Type B pancreatic cell (in vitro differentiated cells): ENCODE measurements at regions not wholly inside any gene's neighbourhood (a gene's known extent, or its start where the extent isn't known, plus 50 kb on each side); places are given as distances from the start of the nearest gene placed in this dataset.
A peak's percentile ranks its signal among the peaks of the same experiment; 100 is the strongest.

Experiments
- DNase-seq: peaks from one replicate; pipeline ENCODE4 v3.0.0; 2021; ENCODE audit warnings: mixed read lengths; ENCODE audit not compliant: unreplicated experiment; ENCODE audit errors: extremely low spot score
- H3K27ac Mint-ChIP-seq: 2 replicates; pipeline ENCODE4 v1.8.0; 2021; ENCODE audit warnings: mild to moderate bottlenecking, mixed read lengths
- H3K27me3 Mint-ChIP-seq: 2 replicates; pipeline ENCODE4 v1.8.0; 2021; ENCODE audit warnings: mixed read lengths
- H3K36me3 Mint-ChIP-seq: 2 replicates; pipeline ENCODE4 v1.8.0; 2021; ENCODE audit warnings: mixed read lengths
- H3K4me1 Mint-ChIP-seq: one replicate; pipeline ENCODE4 v1.8.0; 2021; ENCODE audit warnings: mixed read lengths; ENCODE audit not compliant: unreplicated experiment
- H3K4me3 Mint-ChIP-seq: 2 replicates; pipeline ENCODE4 v1.8.0; 2021; ENCODE audit warnings: mild to moderate bottlenecking, mixed read lengths
- H3K9me3 Mint-ChIP-seq: 2 replicates; pipeline ENCODE4 v1.8.0; 2021; ENCODE audit warnings: mixed read lengths
- TF ChIP-seq, protein P1 (sequence below): fragments of 200-600 bp; sonication (generic); conservative IDR thresholded peaks from 2 replicates; pipeline ENCODE4 v1.5.0; 2021; ENCODE audit warnings: antibody characterized with exemption, mild to moderate bottlenecking

DNA sequence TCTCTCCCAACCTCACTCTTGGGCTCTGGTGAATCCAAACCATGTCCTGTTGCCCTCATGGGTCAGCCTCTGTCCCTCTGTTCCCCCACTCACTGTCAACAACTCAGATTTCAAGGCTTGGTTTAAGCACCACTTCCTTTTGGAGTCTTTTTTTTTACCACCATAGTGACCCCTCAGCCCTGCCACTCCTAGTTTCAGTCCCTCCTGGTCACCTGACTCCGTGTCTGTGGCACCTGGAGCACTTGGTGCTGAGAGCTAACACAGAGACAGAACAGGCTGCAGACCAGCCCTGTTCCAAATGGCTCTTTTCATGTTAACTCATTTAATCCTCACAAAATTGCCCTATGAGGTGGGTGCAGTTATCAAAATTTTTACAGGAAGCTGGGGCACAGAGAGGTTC, 53.6 kb upstream of the SMNDC1 start:
- TF ChIP-seq, protein P1, sequence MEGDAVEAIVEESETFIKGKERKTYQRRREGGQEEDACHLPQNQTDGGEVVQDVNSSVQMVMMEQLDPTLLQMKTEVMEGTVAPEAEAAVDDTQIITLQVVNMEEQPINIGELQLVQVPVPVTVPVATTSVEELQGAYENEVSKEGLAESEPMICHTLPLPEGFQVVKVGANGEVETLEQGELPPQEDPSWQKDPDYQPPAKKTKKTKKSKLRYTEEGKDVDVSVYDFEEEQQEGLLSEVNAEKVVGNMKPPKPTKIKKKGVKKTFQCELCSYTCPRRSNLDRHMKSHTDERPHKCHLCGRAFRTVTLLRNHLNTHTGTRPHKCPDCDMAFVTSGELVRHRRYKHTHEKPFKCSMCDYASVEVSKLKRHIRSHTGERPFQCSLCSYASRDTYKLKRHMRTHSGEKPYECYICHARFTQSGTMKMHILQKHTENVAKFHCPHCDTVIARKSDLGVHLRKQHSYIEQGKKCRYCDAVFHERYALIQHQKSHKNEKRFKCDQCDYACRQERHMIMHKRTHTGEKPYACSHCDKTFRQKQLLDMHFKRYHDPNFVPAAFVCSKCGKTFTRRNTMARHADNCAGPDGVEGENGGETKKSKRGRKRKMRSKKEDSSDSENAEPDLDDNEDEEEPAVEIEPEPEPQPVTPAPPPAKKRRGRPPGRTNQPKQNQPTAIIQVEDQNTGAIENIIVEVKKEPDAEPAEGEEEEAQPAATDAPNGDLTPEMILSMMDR: no peak
- DNase-seq: no peak
- no peak overlapping the region for H3K27ac Mint-ChIP-seq
- H3K36me3 Mint-ChIP-seq: no peaks in the 10 kb centered on the region
- no peak overlapping the region for H3K4me3 Mint-ChIP-seq
- peaks cover 16% of the 10 kb centered on the region for H3K27me3 Mint-ChIP-seq
- H3K4me1 Mint-ChIP-seq: peaks cover 22% of the 10 kb centered on the region
- peaks cover 3% of the 10 kb centered on the region for H3K9me3 Mint-ChIP-seq

DNA sequence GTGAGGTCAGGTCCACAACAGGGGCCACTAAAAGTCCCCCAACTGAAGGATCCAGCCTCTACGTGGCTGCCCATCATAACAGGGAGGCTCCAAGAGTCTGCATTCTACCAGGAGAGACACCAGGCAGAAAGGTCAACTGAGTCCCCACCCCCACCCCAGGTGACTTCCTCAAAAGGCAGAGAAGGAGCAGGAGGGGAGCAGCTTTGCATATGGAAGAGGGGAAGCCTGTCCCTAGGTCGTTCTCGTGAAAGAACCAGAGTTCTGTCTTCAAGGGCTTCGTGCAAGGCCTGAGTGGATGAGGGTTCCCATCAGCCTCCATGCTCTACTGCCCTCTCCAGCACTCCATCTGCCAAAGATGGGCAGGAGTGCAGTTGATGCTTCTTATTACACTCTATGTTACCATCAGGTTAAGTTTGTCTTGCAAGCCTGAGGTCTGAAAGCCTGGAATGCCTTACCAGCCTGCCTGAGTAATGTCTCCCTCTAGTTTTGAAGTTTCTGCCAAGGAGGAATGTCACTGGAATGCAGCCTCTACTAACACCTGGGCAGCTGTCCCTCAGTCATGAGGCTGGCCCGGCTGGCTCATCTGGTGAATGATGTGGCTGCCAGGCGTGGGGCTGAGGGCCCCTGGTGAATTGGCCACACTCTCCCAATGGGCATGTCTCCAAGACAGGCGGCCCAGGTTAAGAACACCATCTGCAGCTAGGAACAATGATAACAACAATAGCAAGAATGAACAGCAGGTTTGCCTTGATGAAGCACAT, 54.3 kb upstream of the SMNDC1 start:
- H3K4me1 Mint-ChIP-seq: peaks cover 14% of the 10 kb centered on the region
- DNase-seq: no peak
- H3K36me3 Mint-ChIP-seq: no peaks in the 10 kb centered on the region
- TF ChIP-seq, protein P1: no peak
- peaks cover 3% of the 10 kb centered on the region for H3K9me3 Mint-ChIP-seq
- peak overlapping the region; percentile 61 for H3K27ac Mint-ChIP-seq
- peaks cover 12% of the 10 kb centered on the region for H3K27me3 Mint-ChIP-seq
- H3K4me3 Mint-ChIP-seq: no peak overlapping the region

DNA sequence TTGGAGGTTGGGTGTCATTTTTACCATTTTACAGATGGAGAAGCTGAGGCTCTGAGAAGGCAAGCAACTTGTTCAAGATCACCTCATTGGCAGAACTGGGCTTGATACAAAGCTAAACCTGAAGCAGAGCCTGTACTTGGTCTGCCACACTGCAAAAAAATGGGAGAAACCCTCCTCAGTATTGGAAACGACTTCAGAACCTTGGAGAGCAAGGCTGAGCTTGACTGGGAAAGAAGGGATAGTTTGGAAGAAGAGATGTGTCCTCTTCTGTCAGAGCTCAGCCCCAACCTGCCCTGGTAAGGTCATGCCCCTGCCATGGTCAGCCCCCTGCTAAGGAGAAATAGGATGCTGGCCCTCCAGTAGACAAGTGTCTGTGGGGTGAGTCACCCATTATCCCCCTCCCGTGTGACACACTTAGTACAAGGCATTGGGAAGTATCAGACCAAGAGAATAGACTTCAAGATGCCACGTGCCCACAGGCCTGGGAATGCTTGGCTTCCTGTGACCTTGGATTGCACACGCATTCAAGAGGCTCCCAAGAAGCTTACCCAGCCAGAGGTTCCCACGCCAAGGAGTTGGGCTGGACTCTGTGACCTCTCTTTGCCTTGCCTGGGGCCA, 56.2 kb upstream of the SMNDC1 start:
- TF ChIP-seq, protein P1: no peak
- no peak for DNase-seq
- H3K9me3 Mint-ChIP-seq: peaks cover 3% of the 10 kb centered on the region
- H3K4me3 Mint-ChIP-seq: no peak overlapping the region
- H3K27me3 Mint-ChIP-seq: peaks cover 7% of the 10 kb centered on the region
- H3K36me3 Mint-ChIP-seq: no peaks in the 10 kb centered on the region
- H3K27ac Mint-ChIP-seq: no peak overlapping the region
- peaks cover 9% of the 10 kb centered on the region for H3K4me1 Mint-ChIP-seq

DNA sequence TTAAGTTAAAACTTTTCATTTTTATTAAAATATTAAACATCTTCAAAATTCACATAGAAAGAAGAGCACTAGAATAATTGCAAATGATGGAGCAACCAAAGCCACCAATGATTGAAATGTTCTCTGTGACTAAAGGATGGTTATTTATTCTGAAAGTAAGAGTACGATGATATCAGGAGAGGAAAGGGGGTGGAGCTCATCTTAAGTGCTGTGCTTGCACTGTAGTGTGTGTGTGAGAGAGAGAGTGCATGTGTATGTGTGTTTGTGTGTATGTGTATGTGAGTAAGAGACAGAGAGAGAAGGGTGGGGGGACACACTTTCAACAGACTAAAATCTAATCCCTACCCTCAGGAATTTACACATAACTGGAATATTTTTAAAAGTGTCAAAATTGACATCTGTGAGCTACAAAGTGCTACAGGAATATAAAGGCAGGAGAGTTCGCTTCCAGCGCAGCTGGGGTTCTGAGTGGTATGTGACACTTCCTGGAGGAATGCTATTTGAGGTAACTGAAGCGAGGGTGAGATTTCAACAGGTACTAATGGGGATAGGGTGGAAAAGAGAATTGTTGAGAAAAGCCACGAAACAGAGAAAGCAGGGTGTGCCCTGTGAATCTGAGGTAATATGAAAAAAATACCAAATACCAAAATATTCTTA, 57.2 kb upstream of the SMNDC1 start:
- no peaks in the 10 kb centered on the region for H3K36me3 Mint-ChIP-seq
- DNase-seq: no peak
- no peak overlapping the region for H3K27ac Mint-ChIP-seq
- H3K4me3 Mint-ChIP-seq: no peak overlapping the region
- H3K4me1 Mint-ChIP-seq: peaks cover 9% of the 10 kb centered on the region
- H3K27me3 Mint-ChIP-seq: peaks cover 7% of the 10 kb centered on the region
- peaks cover 3% of the 10 kb centered on the region for H3K9me3 Mint-ChIP-seq
- TF ChIP-seq, protein P1: no peak

DNA sequence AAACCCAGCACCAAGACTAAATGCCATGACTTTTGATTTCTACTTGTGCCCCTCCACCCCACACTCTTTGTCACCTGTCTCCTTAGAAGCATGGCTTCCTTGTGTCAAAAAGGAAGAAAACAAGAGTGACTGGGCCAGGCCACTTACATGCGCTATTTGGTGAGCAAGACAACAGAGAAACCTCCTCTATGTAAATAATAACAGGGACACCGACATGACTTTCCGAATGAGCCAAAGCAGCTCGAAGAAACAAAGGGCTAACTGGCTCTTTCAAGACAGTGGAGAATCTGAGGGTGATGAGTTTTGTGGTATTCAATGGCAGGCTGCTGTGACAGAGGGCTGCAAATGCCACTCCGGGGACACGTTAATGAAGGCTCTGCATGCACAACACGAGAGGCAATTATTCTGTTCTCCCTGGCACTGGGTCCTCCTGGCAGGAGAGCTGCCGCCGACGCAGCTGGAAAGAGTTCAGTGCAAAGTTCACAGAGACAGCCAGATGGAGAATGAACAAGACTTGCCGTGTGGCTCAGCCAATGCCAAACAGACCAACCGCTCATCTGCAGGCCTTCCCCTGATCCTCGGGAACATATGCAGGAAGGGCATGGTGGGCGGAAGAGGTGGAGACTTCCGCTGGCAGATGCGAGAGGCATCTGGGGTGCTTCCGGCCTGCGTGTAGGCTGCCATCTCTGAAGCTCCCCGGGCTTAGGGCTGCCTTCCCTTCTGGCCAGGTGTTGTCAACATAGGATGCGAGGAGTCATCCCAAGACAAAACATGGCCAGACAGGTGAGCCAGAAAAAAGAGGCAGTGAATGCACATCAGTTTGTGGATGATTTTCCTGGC, 59.1 kb upstream of the SMNDC1 start:
- Mint-ChIP-seq H3K9me3 (peaks cover 3% of the 10 kb centered on the region), H3K27me3 (peaks cover 7% of the 10 kb centered on the region), H3K4me3 (no peak overlapping the region), H3K27ac (no peak overlapping the region), H3K36me3 (no peaks in the 10 kb centered on the region), H3K4me1 (peaks cover 5% of the 10 kb centered on the region)
- DNase-seq: no peak
- TF ChIP-seq, protein P1: no peak
